Liver (tissue), 8 donors: ENCODE measurements at regions not wholly inside any gene's neighbourhood (a gene's known extent, or its start where the extent isn't known, plus 50 kb on each side); places are given as distances from the start of the nearest gene placed in this dataset.

Experiments used
- DNase-seq: peaks from one replicate; pipeline ENCODE4 v3.0.0-alpha.2; 2017; ENCODE audit warnings: low spot score
- H3K27ac ChIP-seq, 2 donors: one replicate each; pipeline ENCODE4 v1.7.0; 2013; ENCODE audit warnings: inconsistent platforms in 2 of 2, low read length in 2 of 2, control low read depth in 1 of 2, low read depth in 1 of 2, mild to moderate bottlenecking in 1 of 2
- H3K27me3 ChIP-seq, 4 donors: one replicate each; pipeline versions ENCODE4 v1.6.1 to v1.7.0; 2013; ENCODE audit warnings: low read length in 3 of 4, inconsistent platforms in 1 of 4, mild to moderate bottlenecking in 1 of 4, moderate library complexity in 1 of 4; ENCODE audit not compliant: control insufficient read depth in 4 of 4, insufficient read depth in 4 of 4
- H3K36me3 ChIP-seq, 4 donors: one replicate each; pipeline versions ENCODE4 v1.6.1 to v1.7.0; 2013; ENCODE audit warnings: low read length in 3 of 4, mild to moderate bottlenecking in 3 of 4, low read depth in 1 of 4, moderate library complexity in 1 of 4; ENCODE audit not compliant: control insufficient read depth in 4 of 4, insufficient read depth in 3 of 4
- H3K4me1 ChIP-seq, 4 donors: one replicate each; pipeline versions ENCODE4 v1.6.1 to v1.7.0; 2013; ENCODE audit warnings: low read length in 3 of 4, mild to moderate bottlenecking in 3 of 4, moderate library complexity in 1 of 4; ENCODE audit not compliant: control insufficient read depth in 4 of 4, insufficient read depth in 4 of 4
- H3K4me3 ChIP-seq, 3 donors: one replicate each; pipeline versions ENCODE4 v1.6.1 to v1.7.0; 2013; ENCODE audit warnings: low read length in 3 of 3, control low read depth in 1 of 3, low read depth in 1 of 3, mild to moderate bottlenecking in 1 of 3
- H3K9ac ChIP-seq, 2 donors: one replicate each; pipeline ENCODE4 v1.7.0; 2013; ENCODE audit warnings: low read length in 2 of 2, mild to moderate bottlenecking in 2 of 2, moderate library complexity in 2 of 2, control low read depth in 1 of 2, low read depth in 1 of 2
- H3K9me3 ChIP-seq, 4 donors: one replicate each; pipeline versions ENCODE4 v1.6.1 to v1.7.0; 2013; ENCODE audit warnings: low read length in 3 of 4; ENCODE audit not compliant: control insufficient read depth in 4 of 4
- CTCF ChIP-seq: fragments of 150-350 bp; IDR thresholded peaks from 2 replicates; pipeline ENCODE4 v1.5.1; 2017; ENCODE audit warnings: improper control_type of control experiment, low read depth, low read length; ENCODE audit not compliant: missing input control
- EGR1 ChIP-seq, 2 donors: IDR thresholded peaks; 2 replicates each; pipeline ENCODE4 v1.6.1; 2016 to 2018; ENCODE audit warnings: antibody characterized with exemption in 2 of 2, low read depth in 2 of 2
- FOXA1 ChIP-seq: IDR thresholded peaks from 2 replicates; pipeline ENCODE4 v1.6.1; 2016; ENCODE audit warnings: antibody characterized with exemption
- FOXA2 ChIP-seq: IDR thresholded peaks from 2 replicates; pipeline ENCODE4 v1.6.1; 2016; ENCODE audit warnings: antibody characterized with exemption
- GABPA ChIP-seq, 2 donors: IDR thresholded peaks in 1 of 2; conservative IDR thresholded peaks in 1 of 2; 2 replicates each; pipeline ENCODE4 v1.6.1; 2016; ENCODE audit warnings: antibody characterized with exemption in 2 of 2, mild to moderate bottlenecking in 1 of 2, moderate library complexity in 1 of 2
- HNF4G ChIP-seq: IDR thresholded peaks from 2 replicates; pipeline ENCODE4 v1.6.1; 2016; ENCODE audit warnings: antibody characterized with exemption
- JUND ChIP-seq, 2 donors: IDR thresholded peaks; 2 replicates each; pipeline ENCODE4 v1.6.1; 2016; ENCODE audit warnings: antibody characterized with exemption in 2 of 2
- NR2F2 ChIP-seq: IDR thresholded peaks from 2 replicates; pipeline ENCODE4 v1.6.1; 2016; ENCODE audit warnings: antibody characterized with exemption
- REST ChIP-seq: IDR thresholded peaks from 2 replicates; pipeline ENCODE4 v1.6.1; 2016; ENCODE audit warnings: antibody characterized with exemption, mild to moderate bottlenecking
- SP1 ChIP-seq: IDR thresholded peaks from 2 replicates; pipeline ENCODE4 v1.6.1; 2018; ENCODE audit warnings: antibody characterized with exemption, mild to moderate bottlenecking
- TAF1 ChIP-seq: conservative IDR thresholded peaks from 2 replicates; pipeline ENCODE4 v1.6.1; 2016; ENCODE audit warnings: antibody characterized with exemption, mild to moderate bottlenecking
- YY1 ChIP-seq: IDR thresholded peaks from 2 replicates; pipeline ENCODE4 v1.6.1; 2016; ENCODE audit warnings: antibody characterized with exemption, mild to moderate bottlenecking
- WGBS: extraction: QIAGEN DNeasy Blood & Tissue Kit; methylation state at CpG from one replicate; pipeline ENCODE4 v1.1.7; 2013; 5-methylcytosine and 5-hydroxymethylcytosine counted together
- donor health status: healthy.
- donor health status: healthy.
- donor health status: healthy.
- donor health status: healthy.
- donor health status: healthy.

GRCh38 chr6:165186041-165186440, 123.4 kb downstream of the C6orf118 start:
- no peak overlapping the region for H3K27ac ChIP-seq
- 68% methylated on average over 7 of the region's 7 CpGs for WGBS
- no peaks in the 10 kb centered on the region for H3K9me3 ChIP-seq
- H3K4me3 ChIP-seq: no peak overlapping the region
- no peaks in the 10 kb centered on the region for H3K4me1 ChIP-seq
- no peaks in the 10 kb centered on the region for H3K36me3 ChIP-seq
- H3K27me3 ChIP-seq: no peaks in the 10 kb centered on the region
- TF ChIP-seq REST (no peak), FOXA2 (no peak), EGR1 (IDR thresholded peaks at IDR 0.05; ENCODE audit: low read depth in 2 of 2) (no peak), FOXA1 (no peak), TAF1 (no peak), YY1 (no peak), GABPA (IDR thresholded peaks at IDR 0.05 in 1 of 2, conservative IDR thresholded peaks at IDR 0.05 in 1 of 2) (no peak), HNF4G (no peak)
- no peak overlapping the region for H3K9ac ChIP-seq
- DNase-seq: no peak

GRCh38 chr6:165184192-165184979, 125.0 kb downstream of the C6orf118 start:
- Histone ChIP-seq H3K36me3 (no peaks in the 10 kb centered on the region), H3K4me1 (no peaks in the 10 kb centered on the region), H3K4me3 (no peak overlapping the region), H3K9ac (no peak overlapping the region), H3K9me3 (no peaks in the 10 kb centered on the region), H3K27ac (no peak overlapping the region), H3K27me3 (no peaks in the 10 kb centered on the region)
- no peak for TF ChIP-seq NR2F2
- TF ChIP-seq CTCF: no peak
- no peak for TF ChIP-seq EGR1 (IDR thresholded peaks at IDR 0.05; ENCODE audit: low read depth in 2 of 2)
- WGBS: 65% methylated on average over 11 of the region's 11 CpGs
- DNase-seq: no peak

GRCh38 chr6:165183496-165184140, 125.8 kb downstream of the C6orf118 start:
- Histone ChIP-seq H3K9ac (no peak overlapping the region), H3K4me3 (no peak overlapping the region), H3K27ac (no peak overlapping the region), H3K9me3 (no peaks in the 10 kb centered on the region), H3K4me1 (no peaks in the 10 kb centered on the region), H3K36me3 (no peaks in the 10 kb centered on the region), H3K27me3 (no peaks in the 10 kb centered on the region)
- DNase-seq: no peak
- WGBS: 60% methylated on average over 5 of the region's 5 CpGs
- no peak for TF ChIP-seq SP1
- TF ChIP-seq GABPA (IDR thresholded peaks at IDR 0.05 in 1 of 2, conservative IDR thresholded peaks at IDR 0.05 in 1 of 2): no peak
- TF ChIP-seq JUND (IDR thresholded peaks at IDR 0.05): no peak
